HCT116 (cell line): ENCODE measurements at regions not wholly inside any gene's neighbourhood (a gene's known extent, or its start where the extent isn't known, plus 50 kb on each side); places are given as distances from the start of the nearest gene placed in this dataset.

Experiments
- ELF1 ChIP-seq: IDR thresholded peaks from 2 replicates; pipeline ENCODE4 v1.6.1; 2012; ENCODE audit warnings: low read depth, borderline replicate concordance
- EZH2 ChIP-seq: fragments of 200-600 bp; sonication (generic); IDR thresholded peaks from 2 replicates; pipeline ENCODE4 v1.6.1; 2017; ENCODE audit warnings: antibody characterized with exemption, mixed run types
- POLR2A ChIP-seq: IDR thresholded peaks from 2 replicates; pipeline ENCODE4 v1.7.0; 2011; ENCODE audit warnings: borderline replicate concordance; ENCODE audit not compliant: insufficient read depth, insufficient read length; ENCODE audit errors: extremely low read depth
- POLR2AphosphoS5 ChIP-seq: IDR thresholded peaks from 2 replicates; pipeline ENCODE4 v1.6.1; 2011; ENCODE audit warnings: mild to moderate bottlenecking, low read depth, low read length, moderate library complexity
- RAD21 ChIP-seq: IDR thresholded peaks from 2 replicates; pipeline ENCODE4 v1.6.1; 2012; ENCODE audit warnings: low read depth, mild to moderate bottlenecking
- SIN3A ChIP-seq: IDR thresholded peaks from 2 replicates; pipeline ENCODE4 v1.6.1; 2012; ENCODE audit warnings: low read depth
- SP1 ChIP-seq: IDR thresholded peaks from 2 replicates; pipeline ENCODE4 v1.6.1; 2012; ENCODE audit warnings: low read depth
- YY1 ChIP-seq: IDR thresholded peaks from 2 replicates; pipeline ENCODE4 v1.6.1; 2011; ENCODE audit warnings: low read length, low read depth, moderate library complexity, mild to moderate bottlenecking; ENCODE audit not compliant: insufficient replicate concordance; ENCODE audit errors: extremely low read depth
- ZNF274 ChIP-seq: fragments of 200-500 bp; sonication (Bioruptor generic); IDR thresholded peaks from 2 replicates; pipeline ENCODE4 v1.6.1; 2014; ENCODE audit warnings: mild to moderate bottlenecking, low read depth, low read length, inconsistent platforms
- TF ChIP-seq, protein P1 (sequence below), 3 experiments: fragments of 200-600 bp in 1 of 3; sonication (generic) in 1 of 3; IDR thresholded peaks in 2 of 3; conservative IDR thresholded peaks in 1 of 3; 2 replicates each; pipeline ENCODE4 v1.5.1; 2012 to 2017; ENCODE audit warnings: low read depth in 2 of 3, low read length in 2 of 3, antibody characterized with exemption in 1 of 3, borderline replicate concordance in 1 of 3, control low read depth in 1 of 3, mild to moderate bottlenecking in 1 of 3, mixed read lengths in 1 of 3, mixed run types in 1 of 3, moderate library complexity in 1 of 3; ENCODE audit not compliant: insufficient read depth in 1 of 3
- TF ChIP-seq, protein P2 (sequence below): IDR thresholded peaks from 2 replicates; pipeline ENCODE4 v1.6.1; 2012

DNA sequence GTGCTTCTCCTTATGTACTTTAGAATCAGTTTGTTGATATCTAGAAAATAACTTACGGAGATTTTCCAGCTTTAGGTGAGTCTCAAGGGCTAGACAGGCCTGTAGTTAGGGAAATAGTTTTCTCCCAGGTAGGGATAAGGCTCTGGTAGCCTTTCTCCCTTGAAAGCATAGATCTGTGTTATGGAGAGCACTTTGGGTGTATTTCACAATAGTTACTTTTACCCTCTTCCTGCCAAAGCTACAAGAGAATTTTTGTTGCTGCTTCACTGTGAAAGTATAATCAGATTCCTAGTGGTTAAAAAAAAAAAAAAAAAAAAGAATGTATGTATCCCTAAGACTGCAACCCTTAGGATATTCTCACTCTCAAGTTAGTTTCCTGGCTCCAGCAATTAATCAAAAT, 267.5 kb downstream of the PIK3C3 start:
- no peak for TF ChIP-seq POLR2A
- TF ChIP-seq, protein P1, sequence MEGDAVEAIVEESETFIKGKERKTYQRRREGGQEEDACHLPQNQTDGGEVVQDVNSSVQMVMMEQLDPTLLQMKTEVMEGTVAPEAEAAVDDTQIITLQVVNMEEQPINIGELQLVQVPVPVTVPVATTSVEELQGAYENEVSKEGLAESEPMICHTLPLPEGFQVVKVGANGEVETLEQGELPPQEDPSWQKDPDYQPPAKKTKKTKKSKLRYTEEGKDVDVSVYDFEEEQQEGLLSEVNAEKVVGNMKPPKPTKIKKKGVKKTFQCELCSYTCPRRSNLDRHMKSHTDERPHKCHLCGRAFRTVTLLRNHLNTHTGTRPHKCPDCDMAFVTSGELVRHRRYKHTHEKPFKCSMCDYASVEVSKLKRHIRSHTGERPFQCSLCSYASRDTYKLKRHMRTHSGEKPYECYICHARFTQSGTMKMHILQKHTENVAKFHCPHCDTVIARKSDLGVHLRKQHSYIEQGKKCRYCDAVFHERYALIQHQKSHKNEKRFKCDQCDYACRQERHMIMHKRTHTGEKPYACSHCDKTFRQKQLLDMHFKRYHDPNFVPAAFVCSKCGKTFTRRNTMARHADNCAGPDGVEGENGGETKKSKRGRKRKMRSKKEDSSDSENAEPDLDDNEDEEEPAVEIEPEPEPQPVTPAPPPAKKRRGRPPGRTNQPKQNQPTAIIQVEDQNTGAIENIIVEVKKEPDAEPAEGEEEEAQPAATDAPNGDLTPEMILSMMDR (IDR thresholded peaks at IDR 0.05 in 2 of 3, conservative IDR thresholded peaks at IDR 0.05 in 1 of 3; ENCODE audit: borderline replicate concordance in 1 of 3, insufficient read depth in 1 of 3, low read depth in 2 of 3, low read length in 2 of 3): no peak
- TF ChIP-seq POLR2AphosphoS5: no peak
- TF ChIP-seq YY1: no peak
- TF ChIP-seq SIN3A: no peak
- TF ChIP-seq ELF1: no peak
- no peak for TF ChIP-seq ZNF274
- no peak for TF ChIP-seq SP1
- TF ChIP-seq, protein P2, sequence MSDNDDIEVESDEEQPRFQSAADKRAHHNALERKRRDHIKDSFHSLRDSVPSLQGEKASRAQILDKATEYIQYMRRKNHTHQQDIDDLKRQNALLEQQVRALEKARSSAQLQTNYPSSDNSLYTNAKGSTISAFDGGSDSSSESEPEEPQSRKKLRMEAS: no peak
- no peak for TF ChIP-seq RAD21
- TF ChIP-seq EZH2: no peak
